Trophoblast cell (in vitro differentiated cells and primary cell): ENCODE measurements at regions not wholly inside any gene's neighbourhood (a gene's known extent, or its start where the extent isn't known, plus 50 kb on each side); places are given as distances from the start of the nearest gene placed in this dataset.
A peak's percentile ranks its signal among the peaks of the same experiment; 100 is the strongest.

ENCODE experiments used
- DNase-seq, 2 donors: peaks; one replicate each; pipeline ENCODE4 v3.0.0-alpha.2; 2016
- H2AFZ ChIP-seq: 2 replicates; pipeline ENCODE4 v1.6.1; 2013; ENCODE audit warnings: low read length, moderate library complexity, mild to moderate bottlenecking; ENCODE audit not compliant: insufficient read depth, poor library complexity
- H2AK5ac ChIP-seq: 2 replicates; pipeline ENCODE4 v1.6.1; 2013; ENCODE audit warnings: mild to moderate bottlenecking, low read length
- H2BK120ac ChIP-seq: 2 replicates; pipeline ENCODE4 v1.6.1; 2013; ENCODE audit warnings: low read length, mild to moderate bottlenecking, moderate library complexity; ENCODE audit not compliant: insufficient read depth, poor library complexity
- H2BK12ac ChIP-seq: 2 replicates; pipeline ENCODE4 v1.6.1; 2013; ENCODE audit warnings: mild to moderate bottlenecking, low read length, moderate library complexity
- H2BK5ac ChIP-seq: 2 replicates; pipeline ENCODE4 v1.6.1; 2013; ENCODE audit warnings: low read length, low read depth, moderate library complexity, mild to moderate bottlenecking; ENCODE audit not compliant: poor library complexity
- H3K14ac ChIP-seq: 2 replicates; pipeline ENCODE4 v1.6.1; 2013; ENCODE audit warnings: mild to moderate bottlenecking, low read length
- H3K18ac ChIP-seq: 2 replicates; pipeline ENCODE4 v1.6.1; 2013; ENCODE audit warnings: mild to moderate bottlenecking, low read length
- H3K23ac ChIP-seq: 2 replicates; pipeline ENCODE4 v1.6.1; 2013; ENCODE audit warnings: low read length
- H3K27ac ChIP-seq: 2 replicates; pipeline ENCODE4 v1.5.1; 2013; ENCODE audit warnings: low read depth, mild to moderate bottlenecking, inconsistent platforms, low read length, moderate library complexity
- H3K27me3 ChIP-seq: 2 replicates; pipeline ENCODE4 v1.6.1; 2013; ENCODE audit warnings: inconsistent platforms, mild to moderate bottlenecking, low read length, moderate library complexity; ENCODE audit not compliant: insufficient read depth
- H3K36me3 ChIP-seq, 2 experiments: 1 replicate in 1 of 2; 2 replicates in 1 of 2; pipeline ENCODE4 v1.6.1; 2013; ENCODE audit warnings: low read length in 2 of 2, mild to moderate bottlenecking in 2 of 2, moderate library complexity in 1 of 2; ENCODE audit not compliant: insufficient read depth in 2 of 2, control insufficient read depth in 1 of 2
- H3K4ac ChIP-seq: 2 replicates; pipeline ENCODE4 v1.6.1; 2013; ENCODE audit warnings: low read depth, mild to moderate bottlenecking, low read length, moderate library complexity
- H3K4me1 ChIP-seq, 2 experiments: 1 replicate in 1 of 2; 2 replicates in 1 of 2; pipeline ENCODE4 v1.6.1; 2013; ENCODE audit warnings: low read length in 2 of 2, mild to moderate bottlenecking in 2 of 2, moderate library complexity in 1 of 2; ENCODE audit not compliant: insufficient read depth in 2 of 2, control insufficient read depth in 1 of 2
- H3K4me2 ChIP-seq: 2 replicates; pipeline ENCODE4 v1.6.1; 2013; ENCODE audit warnings: inconsistent platforms, mild to moderate bottlenecking, low read length, moderate library complexity
- H3K4me3 ChIP-seq: 2 replicates; pipeline ENCODE4 v1.5.1; 2013; ENCODE audit warnings: mild to moderate bottlenecking, low read depth, low read length, inconsistent platforms
- H3K79me1 ChIP-seq: one replicate; pipeline ENCODE4 v1.6.1; 2013; ENCODE audit warnings: low read length
- H3K79me2 ChIP-seq: 2 replicates; pipeline ENCODE4 v1.6.1; 2013; ENCODE audit warnings: low read length, mild to moderate bottlenecking; ENCODE audit not compliant: control insufficient read depth, insufficient read depth, poor library complexity
- H3K9ac ChIP-seq: 2 replicates; pipeline ENCODE4 v1.6.1; 2013; ENCODE audit warnings: mild to moderate bottlenecking, low read length
- H3K9me3 ChIP-seq: 2 replicates; pipeline ENCODE4 v1.6.1; 2013; ENCODE audit warnings: low read depth, mild to moderate bottlenecking, control low read depth, inconsistent platforms, low read length; ENCODE audit not compliant: insufficient read depth
- H4K12ac ChIP-seq: 2 replicates; pipeline ENCODE4 v1.6.1; 2013; ENCODE audit warnings: low read depth, mild to moderate bottlenecking, low read length, moderate library complexity
- H4K8ac ChIP-seq: 2 replicates; pipeline ENCODE4 v1.6.1; 2013; ENCODE audit warnings: low read depth, mild to moderate bottlenecking, low read length, moderate library complexity
- H4K91ac ChIP-seq: one replicate; pipeline ENCODE4 v1.6.1; 2013; ENCODE audit warnings: low read depth, mild to moderate bottlenecking, low read length, moderate library complexity
- WGBS: extraction: QIAGEN DNeasy Blood & Tissue Kit; methylation state at CpG from one replicate; pipeline ENCODE4 v1.1.7; 2013; ENCODE audit warnings: missing lambda C conversion rate; ENCODE audit not compliant: insufficient read length, insufficient coverage; ENCODE audit errors: extremely low coverage; 5-methylcytosine and 5-hydroxymethylcytosine counted together

DNA sequence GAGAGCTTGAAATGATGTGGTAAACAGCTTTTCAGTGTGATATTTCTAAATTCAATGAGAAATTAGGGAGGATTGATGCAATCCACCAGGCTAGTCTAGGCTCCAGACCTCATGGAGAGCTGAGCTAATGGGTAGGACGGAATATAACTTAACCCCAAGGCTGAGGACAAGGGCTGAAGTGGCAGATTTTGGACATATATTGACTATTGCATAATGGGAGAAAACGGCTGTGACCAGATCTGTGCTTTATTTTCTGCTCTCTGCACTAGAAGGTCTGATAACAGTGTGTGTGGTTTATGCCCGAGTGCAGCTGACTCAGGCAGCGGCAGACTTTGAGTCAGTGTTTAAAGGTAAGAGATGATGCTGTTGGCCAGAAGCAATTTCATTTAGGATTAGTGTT is 70.6 kb downstream of the ACTBL2 start:
- no peak overlapping the region for H4K91ac ChIP-seq
- H2BK120ac ChIP-seq, result no peak overlapping the region
- no peak overlapping the region for H3K18ac ChIP-seq
- H2BK12ac ChIP-seq, result no peak overlapping the region
- no peaks in the 10 kb centered on the region for H3K4me1 ChIP-seq
- no peaks in the 10 kb centered on the region for H3K79me2 ChIP-seq
- no peaks in the 10 kb centered on the region for H3K36me3 ChIP-seq
- H3K79me1 ChIP-seq, result no peaks in the 10 kb centered on the region
- no CpG with 5 or more reads among the region's 4 CpGs for WGBS
- H3K27ac ChIP-seq, result no peak overlapping the region
- H3K14ac ChIP-seq, result no peak overlapping the region
- H2BK5ac ChIP-seq, result no peak overlapping the region
- no peak overlapping the region for H2AFZ ChIP-seq
- H4K8ac ChIP-seq, result no peak overlapping the region
- no peak overlapping the region for H3K4me3 ChIP-seq
- H3K27me3 ChIP-seq, result no peaks in the 10 kb centered on the region
- no peak overlapping the region for H3K4ac ChIP-seq
- no peak for DNase-seq
- no peak overlapping the region for H3K4me2 ChIP-seq
- no peak overlapping the region for H4K12ac ChIP-seq
- no peak overlapping the region for H3K9ac ChIP-seq
- H3K9me3 ChIP-seq, result no peaks in the 10 kb centered on the region
- H3K23ac ChIP-seq, result no peak overlapping the region
- no peak overlapping the region for H2AK5ac ChIP-seq

DNA sequence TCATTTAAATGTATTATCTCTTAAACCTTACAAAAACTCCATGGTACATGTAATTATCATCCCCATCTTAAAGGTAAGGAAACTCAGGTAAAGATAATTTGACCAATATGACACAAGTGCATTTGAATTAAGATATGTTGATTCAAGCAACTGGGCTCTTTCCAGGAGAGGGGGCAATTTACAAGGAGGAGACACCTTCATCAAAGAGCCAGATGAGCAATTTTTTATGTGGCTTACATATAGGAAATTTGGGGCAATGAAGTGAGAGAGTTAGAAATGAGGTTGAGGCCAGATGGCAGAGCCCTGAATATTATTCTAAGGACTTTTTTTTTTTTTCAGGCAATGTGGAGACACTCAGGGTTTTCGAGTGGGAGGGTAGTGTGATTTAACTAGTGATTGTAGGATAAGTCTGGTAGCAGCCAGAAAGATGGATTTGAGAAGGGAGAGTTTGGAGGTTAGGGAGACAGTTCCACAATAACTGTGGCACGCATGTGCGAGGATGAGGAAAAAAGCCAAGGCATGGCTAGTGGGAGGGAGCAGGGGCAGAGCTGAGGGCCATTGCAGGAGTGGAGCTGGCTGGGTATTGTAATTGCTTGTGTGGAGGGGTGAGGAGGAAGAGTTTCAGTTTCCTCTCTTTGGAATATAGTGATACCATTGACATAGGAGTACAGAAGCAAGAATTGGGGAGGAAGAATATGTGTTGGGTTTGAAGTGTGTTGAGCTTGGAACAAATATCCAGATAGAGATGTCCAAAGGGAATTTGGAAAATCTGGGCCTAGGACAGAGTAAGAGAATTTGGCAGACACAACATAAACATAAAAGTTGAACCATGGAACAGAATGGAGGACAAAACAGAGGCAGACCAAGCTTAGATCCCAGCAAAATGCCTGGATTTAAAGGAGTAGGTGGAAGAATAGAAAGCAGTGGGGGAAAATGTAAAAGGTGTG is 72.0 kb downstream of the ACTBL2 start:
- Histone ChIP-seq H3K79me1 (no peaks in the 10 kb centered on the region), H4K91ac (no peak overlapping the region), H3K4me3 (no peak overlapping the region), H3K23ac (no peak overlapping the region), H3K9me3 (no peaks in the 10 kb centered on the region), H3K18ac (no peak overlapping the region), H3K9ac (no peak overlapping the region), H2AFZ (no peak overlapping the region), H3K36me3 (no peaks in the 10 kb centered on the region), H3K4me1 (no peaks in the 10 kb centered on the region), H2AK5ac (no peak overlapping the region), H3K14ac (no peak overlapping the region), H3K27ac (no peak overlapping the region), H4K8ac (no peak overlapping the region), H4K12ac (no peak overlapping the region), H2BK5ac (no peak overlapping the region), H3K27me3 (no peaks in the 10 kb centered on the region), H3K4me2 (no peak overlapping the region), H2BK120ac (no peak overlapping the region), H3K4ac (no peak overlapping the region), H2BK12ac (no peak overlapping the region), H3K79me2 (no peaks in the 10 kb centered on the region)
- no peak for DNase-seq
- no CpG with 5 or more reads among the region's 3 CpGs for WGBS

DNA sequence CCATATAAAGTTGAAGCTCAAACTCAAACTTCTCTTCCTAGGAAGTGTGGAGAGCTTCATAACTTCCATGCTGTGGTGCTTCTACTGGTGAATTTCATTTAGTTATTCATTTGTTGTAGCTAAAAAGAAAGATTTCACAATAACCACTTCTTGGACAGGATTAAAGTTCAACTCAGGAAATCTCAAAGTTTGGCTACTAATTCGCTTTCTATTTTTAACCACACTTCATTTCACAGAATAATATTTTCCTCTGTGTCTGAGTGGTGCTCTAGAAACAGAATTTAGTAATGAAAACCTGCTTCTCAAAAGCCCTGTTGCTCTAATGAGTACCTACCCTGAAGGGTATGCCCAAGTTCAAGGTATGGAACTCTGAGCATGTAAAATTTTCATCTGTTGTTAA is 73.9 kb downstream of the ACTBL2 start:
- no peak overlapping the region for H3K4me2 ChIP-seq
- H2AFZ ChIP-seq, result no peak overlapping the region
- no peaks in the 10 kb centered on the region for H3K9me3 ChIP-seq
- H2BK12ac ChIP-seq, result no peak overlapping the region
- no peak overlapping the region for H4K12ac ChIP-seq
- no peak overlapping the region for H4K91ac ChIP-seq
- no peaks in the 10 kb centered on the region for H3K79me1 ChIP-seq
- no peak overlapping the region for H2BK5ac ChIP-seq
- H2BK120ac ChIP-seq, result no peak overlapping the region
- no peak overlapping the region for H3K14ac ChIP-seq
- H3K27ac ChIP-seq, result no peak overlapping the region
- no peak overlapping the region for H3K4ac ChIP-seq
- H3K23ac ChIP-seq, result no peak overlapping the region
- H3K4me3 ChIP-seq, result no peak overlapping the region
- no peaks in the 10 kb centered on the region for H3K36me3 ChIP-seq
- H3K4me1 ChIP-seq, result no peaks in the 10 kb centered on the region
- no peaks in the 10 kb centered on the region for H3K79me2 ChIP-seq
- no peaks in the 10 kb centered on the region for H3K27me3 ChIP-seq
- DNase-seq, result no peak
- H3K18ac ChIP-seq, result no peak overlapping the region
- no peak overlapping the region for H4K8ac ChIP-seq
- H2AK5ac ChIP-seq, result no peak overlapping the region
- WGBS, result no CpG with 5 or more reads among the region's 1 CpG
- no peak overlapping the region for H3K9ac ChIP-seq

DNA sequence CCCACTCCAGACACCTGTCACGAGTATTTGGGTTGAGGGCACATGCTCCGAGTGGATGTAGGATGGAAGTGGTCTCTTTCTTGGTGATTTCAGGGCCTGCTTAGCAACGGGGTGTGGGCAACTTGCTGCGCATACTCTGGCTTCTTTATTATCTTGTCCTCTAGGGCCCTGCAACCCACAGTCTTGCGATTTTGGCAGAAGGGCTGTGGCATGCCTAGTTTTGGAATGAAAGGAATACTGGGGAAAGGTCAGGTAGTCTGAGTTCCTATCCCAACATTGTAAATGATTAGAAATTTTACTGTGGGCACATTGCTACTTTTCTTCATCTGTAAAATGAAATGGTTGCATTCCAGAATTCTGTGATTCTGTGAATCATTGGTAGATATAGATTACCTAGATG is 74.3 kb downstream of the ACTBL2 start:
- no peak overlapping the region for H2AFZ ChIP-seq
- DNase-seq, result peak in 1 of 2 donors; percentile 25
- H3K4me3 ChIP-seq, result no peak overlapping the region
- no peak overlapping the region for H2BK5ac ChIP-seq
- no peak overlapping the region for H2BK120ac ChIP-seq
- H3K18ac ChIP-seq, result no peak overlapping the region
- H3K9ac ChIP-seq, result no peak overlapping the region
- H2BK12ac ChIP-seq, result no peak overlapping the region
- H3K36me3 ChIP-seq, result no peaks in the 10 kb centered on the region
- no peak overlapping the region for H3K4me2 ChIP-seq
- H2AK5ac ChIP-seq, result no peak overlapping the region
- no peak overlapping the region for H4K8ac ChIP-seq
- H3K79me1 ChIP-seq, result no peaks in the 10 kb centered on the region
- H4K91ac ChIP-seq, result no peak overlapping the region
- H3K23ac ChIP-seq, result no peak overlapping the region
- no peak overlapping the region for H3K14ac ChIP-seq
- no CpG with 5 or more reads among the region's 5 CpGs for whole genome bisulfite sequencing
- H3K4ac ChIP-seq, result no peak overlapping the region
- no peaks in the 10 kb centered on the region for H3K79me2 ChIP-seq
- no peak overlapping the region for H3K27ac ChIP-seq
- no peaks in the 10 kb centered on the region for H3K27me3 ChIP-seq
- no peaks in the 10 kb centered on the region for H3K9me3 ChIP-seq
- H4K12ac ChIP-seq, result no peak overlapping the region
- H3K4me1 ChIP-seq, result no peaks in the 10 kb centered on the region
